Osteoblast (primary cell): ENCODE measurements at regions not wholly inside any gene's neighbourhood (a gene's known extent, or its start where the extent isn't known, plus 50 kb on each side); places are given as distances from the start of the nearest gene placed in this dataset.

Experiments
- DNase-seq: peaks from one replicate; pipeline ENCODE4 v3.0.0; 2011; ENCODE audit warnings: low spot score, mixed read lengths; ENCODE audit not compliant: insufficient read length; ENCODE audit errors: missing footprints
- H2AFZ ChIP-seq: 2 replicates; pipeline ENCODE4 v1.6.0; 2011; ENCODE audit warnings: mild to moderate bottlenecking, low read length
- H3K27ac ChIP-seq: 2 replicates; pipeline ENCODE4 v1.5.1; 2011; ENCODE audit warnings: mild to moderate bottlenecking, low read depth, low read length, moderate library complexity
- H3K27me3 ChIP-seq: 2 replicates; pipeline ENCODE4 v1.6.0; 2012; ENCODE audit warnings: mild to moderate bottlenecking, control low read depth, inconsistent platforms, low read length, moderate library complexity; ENCODE audit not compliant: insufficient read depth
- H3K36me3 ChIP-seq: 2 replicates; pipeline ENCODE4 v1.5.1; 2011; ENCODE audit warnings: mild to moderate bottlenecking, low read length, control low read depth, moderate library complexity; ENCODE audit not compliant: insufficient read depth
- H3K4me1 ChIP-seq: 2 replicates; pipeline ENCODE4 v1.5.1; 2011; ENCODE audit warnings: mild to moderate bottlenecking, low read length, control low read depth, moderate library complexity; ENCODE audit not compliant: insufficient read depth
- H3K4me2 ChIP-seq: 2 replicates; pipeline ENCODE4 v1.6.0; 2011; ENCODE audit warnings: mild to moderate bottlenecking, low read length; ENCODE audit not compliant: insufficient read depth
- H3K4me3 ChIP-seq: fragments of 200-600 bp; sonication (generic); 3 replicates; pipeline ENCODE4 v1.5.1; 2012; ENCODE audit warnings: mild to moderate bottlenecking, low read length, inconsistent platforms; ENCODE audit not compliant: insufficient read depth
- H3K79me2 ChIP-seq: 2 replicates; pipeline ENCODE4 v1.6.0; 2012; ENCODE audit warnings: mild to moderate bottlenecking, low read length, control low read depth, inconsistent platforms; ENCODE audit not compliant: insufficient read depth
- H3K9me3 ChIP-seq: 2 replicates; pipeline ENCODE4 v1.5.1; 2011; ENCODE audit warnings: low read depth, low read length, control low read depth
- H4K20me1 ChIP-seq: 2 replicates; pipeline ENCODE4 v1.6.0; 2012; ENCODE audit warnings: mild to moderate bottlenecking, low read length, control low read depth; ENCODE audit not compliant: insufficient read depth
- CTCF ChIP-seq: IDR thresholded peaks from 2 replicates; pipeline ENCODE4 v1.5.1; 2011; ENCODE audit warnings: mild to moderate bottlenecking, low read depth, low read length, moderate library complexity; ENCODE audit errors: extremely low read depth

DNA sequence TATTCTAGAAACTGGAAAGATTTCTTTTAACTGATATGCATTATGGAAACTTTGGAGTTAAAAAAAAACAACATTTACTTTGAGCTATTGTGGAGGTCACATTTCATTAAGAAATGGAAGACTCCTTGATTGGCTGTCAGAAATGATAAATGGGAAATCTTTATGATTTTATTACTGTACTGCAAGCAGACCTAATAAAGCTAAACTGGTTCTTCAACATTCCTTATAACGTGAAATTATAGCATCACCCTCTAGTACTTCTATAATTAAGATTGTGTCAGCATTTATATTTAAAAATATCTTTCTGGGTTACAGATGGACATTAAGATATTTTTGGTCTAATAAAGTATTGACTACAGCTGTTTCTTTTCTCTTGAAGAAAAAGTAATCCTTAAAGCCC is 213.8 kb upstream of the PACRGL start:
- peaks cover 2% of the 10 kb centered on the region for H3K36me3 ChIP-seq
- no peak overlapping the region for H2AFZ ChIP-seq
- no peak overlapping the region for H3K4me2 ChIP-seq
- peaks cover 8% of the 10 kb centered on the region for H3K4me1 ChIP-seq
- no peaks in the 10 kb centered on the region for H4K20me1 ChIP-seq
- H3K27me3 ChIP-seq, result no peaks in the 10 kb centered on the region
- no peak for DNase-seq
- no peak for TF ChIP-seq CTCF
- H3K4me3 ChIP-seq, result no peak overlapping the region
- H3K9me3 ChIP-seq, result no peaks in the 10 kb centered on the region
- H3K27ac ChIP-seq, result no peak overlapping the region
- H3K79me2 ChIP-seq, result no peaks in the 10 kb centered on the region

DNA sequence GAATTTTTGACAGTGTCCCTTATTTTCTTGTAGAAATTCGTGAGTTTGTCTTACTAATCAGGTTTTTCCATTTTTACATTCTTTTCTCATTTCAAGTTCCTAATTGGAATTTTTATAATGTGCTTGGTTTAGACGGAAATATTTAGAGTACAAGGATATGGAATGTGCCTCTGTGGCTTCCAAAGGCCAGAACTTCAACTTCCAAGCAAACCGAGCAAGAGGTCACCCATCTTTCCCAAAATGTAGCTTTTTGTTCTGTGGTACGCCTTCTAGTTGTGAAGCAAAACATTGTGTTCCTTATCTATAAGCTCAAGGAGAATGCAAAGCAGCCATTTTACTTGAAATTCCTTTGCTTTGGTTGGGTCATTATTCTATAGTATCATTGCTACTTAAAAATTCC is 212.8 kb upstream of the PACRGL start:
- H3K36me3 ChIP-seq, result peaks cover 2% of the 10 kb centered on the region
- no peaks in the 10 kb centered on the region for H4K20me1 ChIP-seq
- H3K4me1 ChIP-seq, result peaks cover 8% of the 10 kb centered on the region
- H3K79me2 ChIP-seq, result no peaks in the 10 kb centered on the region
- no peak for TF ChIP-seq CTCF
- H2AFZ ChIP-seq, result peak overlapping the region; percentile 23
- H3K27ac ChIP-seq, result no peak overlapping the region
- H3K27me3 ChIP-seq, result no peaks in the 10 kb centered on the region
- H3K4me3 ChIP-seq, result no peak overlapping the region
- DNase-seq, result no peak
- H3K9me3 ChIP-seq, result no peaks in the 10 kb centered on the region
- H3K4me2 ChIP-seq, result no peak overlapping the region

DNA sequence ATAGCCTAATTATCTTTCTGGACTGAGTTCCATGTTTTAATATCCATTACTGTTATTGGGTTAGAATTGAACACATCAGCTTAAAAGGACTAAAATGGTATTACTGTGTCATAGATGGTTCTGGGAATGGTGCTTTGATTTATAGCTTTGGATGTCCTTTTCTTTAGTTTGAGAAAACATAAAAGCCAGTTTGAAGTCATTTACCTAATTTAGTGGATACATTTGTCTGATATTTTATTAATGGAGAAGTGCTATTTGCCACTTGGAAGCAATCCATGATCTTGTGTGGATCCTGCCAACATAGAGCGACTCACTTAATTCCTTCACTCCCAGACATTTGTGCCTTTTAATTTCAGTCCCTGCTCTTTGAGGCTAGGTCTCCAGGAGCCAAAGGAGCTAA is 212.4 kb upstream of the PACRGL start:
- no peak overlapping the region for H3K27ac ChIP-seq
- no peaks in the 10 kb centered on the region for H3K27me3 ChIP-seq
- H4K20me1 ChIP-seq, result no peaks in the 10 kb centered on the region
- peaks cover 8% of the 10 kb centered on the region for H3K4me1 ChIP-seq
- no peaks in the 10 kb centered on the region for H3K79me2 ChIP-seq
- TF ChIP-seq CTCF, result no peak
- no peak overlapping the region for H2AFZ ChIP-seq
- no peaks in the 10 kb centered on the region for H3K9me3 ChIP-seq
- H3K36me3 ChIP-seq, result peaks cover 2% of the 10 kb centered on the region
- H3K4me2 ChIP-seq, result no peak overlapping the region
- no peak for DNase-seq
- no peak overlapping the region for H3K4me3 ChIP-seq

GRCh38 chr4:20490734-20491133 is 209.5 kb upstream of the PACRGL start:
- Histone ChIP-seq H2AFZ (no peak overlapping the region), H3K4me2 (no peak overlapping the region), H3K4me3 (no peak overlapping the region), H3K36me3 (peaks cover 2% of the 10 kb centered on the region), H3K27ac (no peak overlapping the region), H3K79me2 (no peaks in the 10 kb centered on the region), H3K27me3 (no peaks in the 10 kb centered on the region), H4K20me1 (no peaks in the 10 kb centered on the region), H3K9me3 (no peaks in the 10 kb centered on the region), H3K4me1 (peaks cover 18% of the 10 kb centered on the region)
- DNase-seq, result no peak
- TF ChIP-seq CTCF, result no peak
